Right hindlimb (tissue), 1 donor: ENCODE measurements at regions not wholly inside any gene's neighbourhood (a gene's known extent, or its start where the extent isn't known, plus 50 kb on each side); places are given as distances from the start of the nearest gene placed in this dataset.

Experiments used
- DNase-seq: peaks from one replicate; pipeline ENCODE4 v3.0.0-alpha.2; 2018

DNA sequence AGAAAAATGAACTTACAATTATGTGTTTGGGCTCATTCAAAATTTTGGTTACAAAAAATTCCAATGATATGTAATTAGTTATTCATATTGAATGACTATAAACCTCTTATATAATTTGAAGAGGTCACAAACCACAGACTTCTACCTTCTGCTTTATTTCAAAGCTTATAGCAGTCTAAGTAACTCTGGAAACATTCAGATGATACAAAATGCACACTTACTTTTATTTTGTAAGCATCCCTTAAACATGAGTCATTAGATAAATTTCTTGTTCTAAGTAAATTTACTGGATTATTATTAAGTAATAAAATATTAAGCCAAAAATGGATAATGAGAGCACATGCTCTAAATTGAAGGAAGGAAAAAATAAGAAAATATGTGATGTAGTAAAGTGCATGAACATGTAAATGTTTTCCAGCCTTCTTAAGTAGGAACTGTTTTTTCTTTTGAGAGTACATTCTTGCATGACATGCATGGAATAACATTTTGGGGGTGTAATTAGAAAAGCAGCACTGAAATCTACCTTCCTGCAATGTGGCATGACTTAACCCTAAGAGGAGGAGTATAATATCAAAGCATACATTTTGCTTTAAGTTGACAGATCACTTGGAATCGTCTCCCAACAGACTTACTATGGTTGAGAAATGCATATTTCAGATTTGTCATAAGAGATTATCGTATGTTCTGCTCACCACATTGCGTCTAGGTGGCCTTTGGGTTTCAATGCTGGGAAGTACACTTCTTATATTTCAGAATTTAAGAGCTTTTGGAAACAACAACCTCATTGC lies 372.7 kb upstream of the HSF2 start:
- no peak for DNase-seq

DNA sequence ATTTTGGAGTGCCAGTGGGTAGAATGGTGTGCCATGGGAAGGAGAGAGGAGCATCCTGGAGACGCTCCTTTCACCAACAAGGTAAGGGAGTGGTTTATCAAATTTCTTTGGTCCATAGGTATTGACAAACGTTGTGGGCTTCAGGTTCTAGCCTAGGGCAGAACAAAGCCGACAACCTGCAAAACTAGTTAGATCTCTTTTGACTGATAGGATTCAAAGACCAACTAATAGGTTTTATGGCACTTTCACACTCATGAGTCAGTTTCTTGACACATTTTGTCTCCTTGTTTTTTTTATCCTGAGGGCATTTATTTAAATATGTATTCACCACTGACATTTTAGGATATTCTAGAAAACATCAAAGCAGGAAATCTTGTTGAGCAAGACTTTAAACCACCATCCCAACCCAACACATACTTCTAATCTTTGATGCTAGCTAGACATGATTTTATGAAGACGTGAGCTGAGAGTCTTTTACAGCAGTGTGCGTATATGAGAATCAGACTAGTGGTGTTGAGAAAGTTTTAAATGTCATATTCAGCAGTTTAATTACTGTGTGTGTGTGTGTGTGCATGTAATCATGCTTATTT lies 370.4 kb upstream of the HSF2 start:
- DNase-seq = no peak

DNA sequence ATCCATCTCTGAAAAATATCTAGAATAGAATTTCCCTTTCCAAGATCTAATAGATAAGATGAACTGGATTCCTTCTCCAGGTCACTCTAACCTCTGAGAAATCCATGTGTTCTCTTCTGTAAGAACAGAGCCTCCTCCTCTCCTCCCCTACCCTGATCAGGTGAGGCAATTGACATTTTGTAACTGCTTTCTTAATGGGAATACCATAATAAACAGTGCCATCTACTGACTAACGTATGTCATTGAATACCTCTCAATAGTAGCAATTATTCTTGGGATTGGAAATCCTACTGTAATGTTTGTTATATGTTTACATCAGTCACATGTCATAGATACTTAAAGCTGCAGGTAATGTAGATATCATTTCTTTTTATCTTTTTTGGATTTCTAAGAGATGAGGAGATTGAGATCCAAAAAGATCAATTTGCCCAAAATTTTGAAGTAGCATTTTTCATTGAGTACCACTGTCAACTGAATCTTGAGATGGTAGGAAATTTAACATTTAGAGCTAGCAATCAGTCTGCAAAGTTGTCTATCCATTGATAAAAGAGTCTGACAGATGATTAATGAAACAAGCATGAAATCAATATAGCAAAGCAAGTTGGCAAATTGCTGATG lies 365.8 kb upstream of the HSF2 start:
- DNase-seq = no peak

DNA sequence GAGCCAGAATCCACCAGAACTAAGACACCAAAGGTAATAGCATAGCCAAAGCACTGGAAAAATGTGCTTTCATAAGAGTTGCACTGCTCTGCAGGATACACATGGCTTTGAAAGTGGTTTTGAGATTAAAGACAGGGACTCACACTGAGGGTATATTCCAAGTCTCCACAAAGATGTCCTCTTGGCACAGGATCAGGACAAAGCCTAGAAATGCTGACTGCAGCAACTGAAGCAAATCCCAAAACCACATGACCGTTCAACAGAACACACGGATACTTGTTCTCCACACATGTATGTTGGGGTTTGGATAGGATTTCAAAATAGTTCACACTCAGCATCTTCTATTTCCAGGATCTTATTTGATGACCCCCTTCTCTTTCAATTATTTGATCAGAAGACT lies 364.3 kb upstream of the HSF2 start:
- peak; percentile 42 for DNase-seq

DNA sequence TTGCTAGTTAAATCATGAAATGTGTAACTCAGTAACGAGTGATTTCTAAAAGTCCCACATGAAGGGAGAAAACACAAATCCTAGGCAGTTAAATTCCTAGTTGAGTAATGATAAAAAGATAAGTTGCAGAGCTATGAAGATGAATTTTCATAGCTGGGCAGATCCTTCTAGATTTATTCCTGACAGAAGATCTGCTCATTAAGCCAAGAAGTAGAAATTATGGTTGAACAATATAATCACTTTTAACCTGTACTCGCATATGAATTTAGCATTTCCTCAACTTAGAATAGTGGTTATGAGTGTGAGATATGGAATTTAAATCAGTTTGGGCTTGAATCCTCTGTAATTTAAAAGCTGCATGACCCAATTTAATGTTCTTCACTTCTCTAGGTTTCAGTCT lies 359.2 kb upstream of the HSF2 start:
- no peak for DNase-seq

DNA sequence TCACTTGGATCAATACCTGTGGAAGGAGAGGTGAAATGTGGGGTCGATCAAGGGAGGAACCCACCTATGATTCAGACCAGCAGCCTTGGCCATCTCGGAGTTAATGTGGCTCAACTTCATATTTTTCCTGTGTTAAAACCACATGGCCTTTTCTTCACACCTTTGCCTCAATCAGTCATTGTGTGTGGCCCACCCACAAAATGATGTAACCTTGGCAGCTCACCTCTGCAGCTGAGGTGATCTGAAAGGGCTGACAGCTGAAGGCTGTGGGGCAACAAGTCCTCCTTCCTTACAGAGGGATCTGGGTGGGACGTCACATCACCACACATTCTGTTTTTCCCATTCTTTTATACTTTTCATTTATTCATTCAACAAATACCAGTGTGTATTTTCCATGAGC lies 357.1 kb upstream of the HSF2 start:
- DNase-seq = no peak

DNA sequence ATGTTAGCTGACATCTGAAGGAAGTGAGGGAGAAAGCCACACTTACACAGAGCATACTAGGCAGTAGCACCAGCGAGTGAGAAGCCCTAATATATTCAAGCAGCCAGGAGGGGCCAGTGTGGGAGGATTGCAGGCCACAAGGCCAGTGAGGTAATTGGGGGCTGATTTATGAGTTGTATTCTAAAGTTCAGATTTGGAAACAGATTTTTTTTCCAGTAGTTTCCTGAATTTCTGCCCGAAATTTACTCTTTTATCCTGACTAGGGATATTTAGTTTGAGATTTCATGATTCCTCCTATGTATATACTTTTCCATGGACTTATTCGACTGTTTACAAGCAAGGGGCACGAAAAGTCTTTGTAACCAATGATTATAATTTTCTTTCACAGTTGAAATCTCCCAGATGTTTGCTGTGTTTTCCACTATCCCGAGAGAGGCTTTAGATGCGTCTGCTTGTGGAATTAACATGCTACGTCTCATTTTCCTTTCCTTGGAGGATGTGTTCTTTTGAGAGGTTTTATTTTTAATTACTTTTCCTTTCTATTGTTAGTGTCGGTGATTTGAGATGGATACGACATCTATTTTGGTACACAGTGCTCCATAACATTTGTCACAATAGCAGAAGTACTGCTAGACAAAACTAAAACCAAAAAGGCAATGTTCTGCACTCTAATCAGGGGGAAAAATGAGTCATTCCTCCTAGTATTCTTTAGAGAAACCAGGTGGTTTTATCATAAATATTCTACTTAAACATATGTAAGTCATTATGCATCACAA lies 356.3 kb upstream of the HSF2 start:
- peak; percentile 72 for DNase-seq

DNA sequence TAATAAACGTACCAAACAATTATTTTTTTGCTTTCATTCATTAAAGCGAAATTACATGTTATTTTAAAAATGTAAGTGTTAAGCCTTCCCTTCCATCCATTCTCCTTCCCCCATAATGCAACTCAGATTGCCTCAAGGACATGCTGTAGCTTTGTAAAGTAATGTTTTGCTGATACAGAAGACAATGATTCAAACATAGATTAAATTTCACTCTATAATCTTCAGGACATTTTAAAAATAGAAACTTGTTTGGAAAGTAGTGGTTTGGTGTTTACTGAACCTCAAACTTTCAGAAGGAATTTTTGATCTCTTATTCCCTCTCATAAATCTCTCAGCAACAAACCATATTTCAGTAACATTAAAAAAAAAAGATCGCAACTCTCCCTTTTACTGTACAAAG lies 350.9 kb upstream of the HSF2 start:
- DNase-seq = no peak

DNA sequence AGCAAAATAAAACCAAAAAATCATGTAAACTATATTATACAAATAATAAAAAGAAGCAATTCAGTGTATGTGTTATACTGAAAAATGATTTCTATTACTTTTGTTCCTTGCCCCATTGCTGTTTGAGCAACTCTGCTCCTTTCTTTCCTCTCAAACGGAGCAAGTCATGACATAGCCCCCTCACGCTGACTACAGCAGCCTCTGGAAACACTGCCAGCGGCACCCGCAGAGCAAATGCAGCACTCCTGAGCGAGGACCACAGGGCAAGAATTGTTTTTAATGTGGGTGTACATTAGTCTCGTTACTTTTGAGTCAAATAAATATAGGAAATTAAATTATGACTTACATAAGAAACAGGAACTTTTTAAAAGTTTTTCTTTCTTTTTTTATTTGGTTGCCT lies 350.1 kb upstream of the HSF2 start:
- peak; percentile 53 for DNase-seq

DNA sequence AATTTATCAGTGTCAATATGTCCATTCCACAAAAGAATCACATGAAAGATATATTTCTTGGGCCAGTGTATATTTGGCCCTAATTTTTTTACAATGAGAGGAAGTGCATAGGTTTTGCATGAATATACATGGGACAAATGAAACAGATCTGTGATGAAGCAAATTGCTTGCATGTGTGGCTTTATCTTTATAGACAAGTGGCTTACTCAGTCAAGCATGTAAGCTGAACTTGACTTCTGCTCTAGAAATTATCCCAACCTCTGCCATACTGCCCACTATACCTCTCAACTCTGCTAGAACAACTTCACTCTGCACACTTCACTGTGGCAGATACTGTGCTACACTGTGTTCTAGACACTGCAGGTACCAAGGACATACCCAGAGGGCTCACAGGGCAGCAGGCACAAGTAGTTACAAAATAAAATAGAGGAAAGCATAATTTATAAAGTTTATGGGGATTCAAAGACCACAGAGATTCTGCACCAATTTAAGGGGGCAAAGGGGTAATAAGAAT lies 349.2 kb upstream of the HSF2 start:
- no peak for DNase-seq

DNA sequence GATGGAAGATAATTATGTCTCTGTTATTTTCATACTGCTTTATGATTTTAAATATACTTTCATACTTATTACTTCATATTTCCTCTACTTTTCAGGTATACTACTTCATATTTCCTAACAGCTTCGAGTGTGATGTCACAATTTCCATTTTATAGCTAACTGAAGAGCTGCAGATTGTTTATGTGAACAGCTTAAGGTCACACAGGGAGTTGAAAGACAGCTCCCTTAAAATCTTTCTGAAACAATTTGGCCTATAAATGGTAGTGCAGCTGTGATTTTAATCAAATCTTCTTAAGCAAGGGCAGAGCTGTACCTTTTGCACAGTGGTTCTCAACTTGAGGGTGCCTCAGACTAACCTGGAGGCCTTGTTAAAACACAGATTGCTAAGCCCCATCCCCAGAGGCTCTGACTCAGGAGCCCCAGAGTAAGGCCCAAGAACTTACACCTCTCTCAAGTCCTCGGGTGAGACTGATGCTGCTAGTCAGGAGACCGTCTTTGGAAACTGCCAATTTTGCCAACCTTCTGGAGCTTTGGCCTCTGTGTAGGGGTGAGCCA lies 347.0 kb upstream of the HSF2 start:
- DNase-seq = no peak

DNA sequence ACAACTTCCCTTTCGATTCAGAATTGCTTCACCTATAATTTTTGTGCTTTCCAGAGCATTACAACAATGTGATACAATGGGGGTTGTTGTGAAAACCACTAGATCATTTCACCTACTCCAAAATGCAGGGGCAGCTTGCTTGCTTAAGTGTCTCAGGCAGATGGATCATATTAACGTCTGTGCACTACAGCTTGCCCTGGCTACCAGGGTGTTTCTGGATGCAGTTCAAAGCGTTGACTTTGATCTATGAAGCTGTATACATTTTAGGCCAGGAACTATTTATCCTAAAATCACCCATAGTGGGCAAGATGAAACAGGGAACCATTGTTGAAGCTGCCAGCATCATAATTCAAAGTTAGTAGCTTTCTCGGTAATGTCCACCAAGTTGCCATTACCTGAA lies 339.5 kb upstream of the HSF2 start:
- no peak for DNase-seq

DNA sequence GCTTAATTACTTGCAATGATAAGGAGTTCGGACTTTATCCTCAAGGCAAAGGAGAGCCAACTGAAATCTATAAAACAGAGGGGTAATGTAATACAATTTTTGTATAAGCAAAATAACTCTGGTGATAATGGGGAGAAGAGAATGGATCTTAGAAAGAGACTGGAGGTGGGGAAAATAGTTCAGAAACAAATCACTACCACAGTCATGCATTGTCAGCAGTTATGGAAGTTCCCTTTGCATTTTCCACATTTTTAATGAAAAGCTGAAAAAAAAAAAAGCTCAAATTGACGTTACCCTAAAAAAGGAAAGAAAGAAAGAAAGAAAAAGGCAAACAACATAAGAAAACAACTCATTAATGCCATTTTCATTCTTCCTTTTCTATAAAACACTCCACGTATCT lies 337.6 kb upstream of the HSF2 start:
- DNase-seq = no peak

DNA sequence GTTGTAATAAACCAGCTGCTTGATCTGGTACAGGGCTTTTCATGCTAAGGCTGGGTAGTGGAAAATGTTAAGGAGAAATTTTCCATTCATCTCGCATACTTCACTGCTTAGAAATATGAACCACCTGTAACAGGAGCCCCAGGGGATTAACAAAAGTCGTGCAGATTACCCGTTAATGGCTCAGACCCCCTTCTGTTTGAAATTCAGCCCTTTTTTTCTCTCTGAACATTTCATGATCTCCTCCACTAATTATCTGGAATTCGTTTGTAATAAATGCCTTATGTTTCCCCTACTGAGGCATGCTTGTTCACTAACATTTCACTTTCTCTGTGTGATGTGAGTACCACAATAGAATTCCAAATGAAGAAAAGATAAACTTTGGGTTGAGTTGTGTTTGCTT lies 336.4 kb upstream of the HSF2 start:
- DNase-seq = no peak

DNA sequence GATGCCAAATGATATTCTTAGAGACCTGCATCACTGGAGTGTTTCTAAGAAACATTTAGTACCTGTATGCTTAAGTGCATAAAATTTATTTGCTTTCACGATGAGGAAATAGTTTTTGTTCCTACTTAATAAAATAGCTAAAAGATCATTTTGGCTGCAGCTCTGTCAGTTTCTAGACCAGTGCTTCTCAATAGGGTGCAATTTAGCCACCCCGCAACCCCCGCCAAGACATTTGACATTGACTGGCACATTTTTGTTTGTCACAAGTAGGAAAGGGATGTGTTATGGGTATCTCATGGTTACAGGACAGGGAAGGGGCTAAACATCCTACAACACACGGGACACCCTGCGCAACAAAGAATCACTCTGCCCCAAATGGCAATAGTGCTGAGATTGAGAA lies 335.7 kb upstream of the HSF2 start:
- no peak for DNase-seq

DNA sequence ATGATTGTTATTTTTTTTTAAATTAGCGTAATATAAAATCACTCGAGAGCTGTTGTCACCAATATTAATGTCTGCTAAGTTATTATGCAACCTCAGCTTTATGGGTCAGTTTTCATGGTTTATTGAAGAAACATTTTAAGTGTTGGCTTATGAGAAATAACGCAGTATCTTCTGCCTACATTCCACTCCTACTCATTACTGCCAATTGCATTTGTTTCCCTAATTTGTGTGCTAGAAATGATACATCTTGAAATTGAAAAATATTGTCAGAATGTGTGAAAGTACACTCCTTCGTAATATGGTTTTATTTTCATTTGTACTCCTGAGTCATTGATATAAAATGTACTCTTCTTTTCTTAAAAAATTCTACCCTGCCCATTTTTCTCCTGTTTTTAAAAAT lies 333.3 kb upstream of the HSF2 start:
- DNase-seq = no peak

DNA sequence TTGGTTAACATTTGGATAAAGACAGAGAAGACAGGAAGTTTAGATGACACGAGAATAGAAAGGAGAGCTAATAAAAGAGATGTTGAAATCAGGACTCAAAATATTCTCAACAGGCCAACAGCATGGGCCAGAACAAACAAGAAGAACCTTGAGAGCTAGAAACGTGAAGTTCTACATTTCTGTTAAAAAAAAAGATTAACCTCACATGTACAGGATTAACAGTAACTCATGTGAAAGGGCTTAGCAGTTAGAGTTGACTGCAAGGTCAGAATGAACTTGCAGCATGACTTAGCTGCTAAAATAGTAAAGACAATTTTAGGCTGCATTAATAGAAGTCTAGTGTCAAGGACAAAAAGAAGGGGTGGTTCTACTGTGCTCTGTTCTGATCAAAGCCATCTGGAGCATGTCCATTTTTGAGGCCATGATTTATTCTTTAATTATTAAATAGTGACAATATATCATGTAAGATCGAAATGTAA lies 331.1 kb upstream of the HSF2 start:
- no peak for DNase-seq

DNA sequence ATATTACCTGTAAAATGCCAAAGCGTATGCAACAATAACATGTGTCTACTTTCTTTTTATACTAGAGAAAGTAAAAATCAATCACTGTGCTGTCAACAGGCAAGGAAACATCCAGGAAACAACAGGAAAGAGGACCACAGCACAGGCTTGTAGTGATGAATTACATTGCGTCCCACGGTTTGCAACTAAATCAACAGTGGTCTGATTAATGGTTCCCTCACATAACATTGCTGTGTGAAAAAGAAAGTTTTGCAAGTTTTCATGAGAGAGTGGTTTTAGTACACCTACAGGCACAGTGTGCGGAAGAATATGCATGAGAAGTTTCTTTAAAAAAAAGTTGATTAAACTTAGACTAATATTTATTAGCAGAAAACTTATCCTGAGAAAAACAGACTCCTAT lies 329.5 kb upstream of the HSF2 start:
- no peak for DNase-seq

DNA sequence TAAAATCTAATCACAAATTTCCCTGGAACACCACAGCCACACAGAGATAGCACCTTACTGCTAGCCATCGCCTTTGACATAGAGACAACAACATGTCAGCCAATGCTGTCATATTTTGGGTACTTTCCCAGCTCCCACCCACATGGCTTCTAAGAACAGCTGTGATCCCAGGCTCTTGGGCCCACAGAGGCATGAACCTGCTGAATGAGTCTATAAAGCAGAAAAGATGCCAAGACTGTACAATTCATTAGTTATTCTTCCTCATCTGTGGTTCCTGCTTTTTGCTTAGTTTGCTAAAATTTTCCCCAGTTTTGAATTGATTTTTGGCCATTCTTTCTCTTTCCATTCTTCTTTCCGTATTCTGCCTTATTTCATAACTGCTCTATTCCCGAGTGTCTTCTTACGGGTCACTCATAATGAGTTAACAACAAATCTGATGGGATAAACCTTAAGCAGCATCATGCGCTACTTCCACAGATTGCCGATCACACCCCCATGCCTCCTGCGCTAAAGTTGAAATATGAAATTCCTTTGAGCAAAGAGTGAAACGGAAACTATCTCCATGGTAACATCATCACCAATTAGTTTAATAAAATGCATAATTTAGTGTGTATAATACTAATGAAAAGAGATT lies 327.3 kb upstream of the HSF2 start:
- peak; percentile 78 for DNase-seq

DNA sequence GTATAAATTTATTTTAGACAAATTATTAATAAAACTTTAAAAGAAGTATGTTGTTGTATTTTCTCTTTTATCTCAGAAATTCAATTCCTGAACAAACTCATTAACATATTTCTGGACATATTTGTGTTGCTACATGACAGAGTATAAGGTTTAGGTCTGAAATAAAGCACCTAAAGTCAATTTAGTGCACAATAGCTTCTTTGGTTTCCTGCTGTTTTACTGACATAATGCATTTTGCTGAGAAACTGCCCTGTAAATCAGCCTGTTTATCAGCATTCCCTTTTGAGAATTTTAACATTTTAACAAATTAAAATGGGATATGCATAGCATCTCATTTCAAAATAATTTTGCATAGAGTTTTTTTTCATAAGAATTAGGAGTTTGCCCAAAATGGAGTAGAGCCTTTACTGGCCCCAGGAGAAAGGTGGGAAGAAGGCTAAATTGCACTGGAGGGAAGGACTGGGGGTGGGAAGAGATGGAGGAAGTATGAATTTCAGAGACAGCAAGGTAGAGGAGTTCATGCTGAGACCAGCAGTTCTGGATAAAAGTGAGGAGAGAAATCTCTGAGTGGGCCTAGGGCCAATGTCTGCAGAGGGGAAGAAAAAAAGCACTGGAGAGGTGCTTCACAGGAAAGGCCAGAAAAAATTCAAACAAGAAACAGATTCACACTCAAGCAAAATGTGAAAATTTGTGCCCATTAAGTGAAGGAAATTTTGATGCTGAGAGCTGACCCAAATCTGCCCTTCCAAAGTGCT lies 324.2 kb upstream of the HSF2 start:
- peak; percentile 49 for DNase-seq

DNA sequence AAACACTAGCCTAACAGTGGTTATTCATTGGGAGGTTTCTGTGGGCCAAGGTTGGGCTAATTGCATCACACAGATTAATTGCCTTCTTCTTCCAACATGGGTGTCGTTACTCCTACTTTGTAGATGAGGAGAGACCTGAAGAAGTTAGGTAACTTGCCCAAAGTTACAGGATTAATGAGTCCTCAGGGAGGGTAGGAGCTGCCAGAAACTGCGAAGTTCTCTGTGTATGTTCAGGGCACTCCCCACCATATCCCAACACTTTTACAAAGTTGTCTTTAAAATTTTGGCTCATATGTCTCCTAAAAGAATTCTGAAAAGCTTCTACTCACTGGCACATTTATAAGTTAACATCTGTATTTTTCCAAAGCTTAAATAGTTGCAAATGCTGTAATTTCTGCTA lies 323.5 kb upstream of the HSF2 start:
- DNase-seq = peak; percentile 79

DNA sequence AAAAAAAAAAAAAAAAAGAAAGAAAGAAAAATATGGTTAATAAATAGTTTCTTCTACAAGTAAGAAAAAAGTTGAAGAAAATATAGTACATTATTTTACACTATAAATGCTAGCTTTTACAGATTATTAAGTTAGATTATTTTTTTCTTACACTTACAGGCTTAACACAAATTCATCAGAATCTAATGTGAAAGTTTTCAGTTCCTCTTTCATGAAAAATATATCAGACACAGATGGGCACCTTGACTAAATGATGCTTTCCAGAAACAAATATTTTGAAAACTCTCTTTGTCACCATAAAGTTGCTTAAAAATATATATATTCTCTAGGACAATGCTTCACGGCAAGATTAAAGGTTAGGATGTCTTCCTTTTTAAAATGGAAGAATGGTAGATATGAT lies 321.8 kb upstream of the HSF2 start:
- DNase-seq = no peak
